HCT116 (cell line): ENCODE measurements at regions not wholly inside any gene's neighbourhood (a gene's known extent, or its start where the extent isn't known, plus 50 kb on each side); places are given as distances from the start of the nearest gene placed in this dataset.

Experiments
- ATAC-seq: fragments of 200-7000 bp; cut with Tn5 transposase; 2 replicates; pipeline ENCODE4 v1.9.1; 2020; ENCODE audit warnings: mild to moderate bottlenecking, moderate library complexity
- BruUV-seq: library from RNA; stranded (reverse); fragments of 400-500 nt; replicated peaks from 2 replicates; lab custom pipeline; 2021; lab: Mats Ljungman, UMichigan
- CTCF ChIA-PET: fragments of 300-600 bp; sonication (Branson Sonifier 250); formaldehyde crosslinking; loops from one replicate; lab custom pipeline; 2021; ENCODE audit warnings: antibody characterized with exemption; lab: Charles Lee
- POLR2A ChIA-PET: fragments of 300-600, 350-600 bp; sonication (Branson Sonifier 250); formaldehyde crosslinking; loops from one replicate; lab custom pipeline; 2021; ENCODE audit warnings: antibody characterized with exemption; lab: Charles Lee
- RAD21 ChIA-PET, 2 experiments: fragments of 300-600 bp; sonication (Branson Sonifier 250); formaldehyde crosslinking; loops; one replicate each; lab custom pipeline; 2023; ENCODE audit warnings: low total read pairs in 2 of 2; ENCODE audit not compliant: uncharacterized antibody in 2 of 2, unreplicated experiment in 2 of 2, low non-redundant PET in 1 of 2; lab: Charles Lee
- DNase-seq: peaks from one replicate; pipeline ENCODE4 v3.0.0-alpha.2; 2010; ENCODE audit warnings: low read depth, low spot score
- H2AFZ ChIP-seq: fragments of 200-600 bp; shearing (Covaris generic), sonication (generic); 2 replicates; pipeline ENCODE4 v1.6.1; 2017; ENCODE audit warnings: low read depth, mixed run types, mixed read lengths, antibody characterized with exemption, low read length; ENCODE audit not compliant: poor library complexity, severe bottlenecking
- H3K27ac ChIP-seq: 2 replicates; pipeline ENCODE4 v1.5.1; 2012; ENCODE audit warnings: low read depth, low read length
- H3K27me3 ChIP-seq: fragments of 200-600 bp; sonication (generic); 2 replicates; pipeline ENCODE4 v1.6.1; 2016; ENCODE audit warnings: mixed run types, low read length, mixed read lengths; ENCODE audit not compliant: insufficient read depth
- H3K36me3 ChIP-seq, 2 experiments: fragments of 200-500 bp in 1 of 2; fragments of 200-600 bp in 1 of 2; sonication (Bioruptor generic) in 1 of 2; sonication (generic) in 1 of 2; 2 replicates each; pipeline versions ENCODE4 v1.5.1 to v1.6.1; 2014 to 2016; ENCODE audit warnings: low read length in 2 of 2, inconsistent platforms in 1 of 2, mixed read lengths in 1 of 2, mixed run types in 1 of 2; ENCODE audit not compliant: insufficient read depth in 2 of 2, control insufficient read depth in 1 of 2
- H3K4me1 ChIP-seq, 2 experiments: fragments of 200-600 bp in 1 of 2; sonication (generic) in 1 of 2; 2 replicates each; pipeline versions ENCODE4 v1.5.1 to v1.6.1; 2012 to 2017; ENCODE audit warnings: low read length in 2 of 2, inconsistent platforms in 1 of 2, mild to moderate bottlenecking in 1 of 2, mixed read lengths in 1 of 2, mixed run types in 1 of 2, moderate library complexity in 1 of 2; ENCODE audit not compliant: insufficient read depth in 2 of 2, control insufficient read depth in 1 of 2
- H3K4me2 ChIP-seq: fragments of 200-600 bp; sonication (generic); 2 replicates; pipeline ENCODE4 v1.6.1; 2017; ENCODE audit warnings: mixed run types, low read length, mixed read lengths
- H3K4me3 ChIP-seq, 2 experiments: fragments of 200-600 bp in 1 of 2; sonication (generic) in 1 of 2; replicated peaks in 1 of 2; 2 replicates each; pipeline ENCODE4 v1.5.1; 2011 to 2016; ENCODE audit warnings: low read length in 2 of 2, control low read depth in 1 of 2, low read depth in 1 of 2, mild to moderate bottlenecking in 1 of 2, mixed read lengths in 1 of 2, mixed run types in 1 of 2
- H3K79me2 ChIP-seq: fragments of 200-600 bp; sonication (generic); 2 replicates; pipeline ENCODE4 v1.6.1; 2017; ENCODE audit warnings: mild to moderate bottlenecking, mixed run types, low read length, moderate library complexity, mixed read lengths; ENCODE audit not compliant: insufficient read depth
- H3K9ac ChIP-seq: fragments of 200-600 bp; sonication (generic); 2 replicates; pipeline ENCODE4 v1.6.1; 2016; ENCODE audit warnings: low read length, mixed read lengths
- H3K9me2 ChIP-seq: fragments of 200-600 bp; sonication (generic), shearing (Covaris generic); 2 replicates; pipeline ENCODE4 v1.6.1; 2017; ENCODE audit warnings: mixed run types, mild to moderate bottlenecking, moderate library complexity; ENCODE audit not compliant: insufficient read depth
- H3K9me3 ChIP-seq, 2 experiments: fragments of 200-500 bp in 1 of 2; fragments of 200-600 bp in 1 of 2; sonication (Bioruptor generic) in 1 of 2; sonication (generic) in 1 of 2; 2 replicates each; pipeline ENCODE4 v1.6.1; 2014 to 2017; ENCODE audit warnings: low read length in 2 of 2, mixed read lengths in 2 of 2, inconsistent platforms in 1 of 2, low read depth in 1 of 2, mild to moderate bottlenecking in 1 of 2, mixed run types in 1 of 2, moderate library complexity in 1 of 2; ENCODE audit not compliant: control insufficient read depth in 1 of 2, insufficient read depth in 1 of 2
- H4K20me1 ChIP-seq: fragments of 200-600 bp; sonication (generic), shearing (Covaris generic); 2 replicates; pipeline ENCODE4 v1.6.1; 2017; ENCODE audit warnings: mixed run types, mild to moderate bottlenecking, moderate library complexity; ENCODE audit not compliant: insufficient read depth
- EGR1 ChIP-seq: IDR thresholded peaks from 2 replicates; pipeline ENCODE4 v1.6.1; 2012; ENCODE audit warnings: low read depth
- ELF1 ChIP-seq: IDR thresholded peaks from 2 replicates; pipeline ENCODE4 v1.6.1; 2012; ENCODE audit warnings: low read depth, borderline replicate concordance
- EZH2 ChIP-seq: fragments of 200-600 bp; sonication (generic); IDR thresholded peaks from 2 replicates; pipeline ENCODE4 v1.6.1; 2017; ENCODE audit warnings: antibody characterized with exemption, mixed run types
- EZH2phosphoT487 ChIP-seq: fragments of 200-600 bp; IDR thresholded peaks from 2 replicates; pipeline ENCODE4 v1.6.1; 2018; ENCODE audit warnings: antibody characterized with exemption, borderline replicate concordance
- JUND ChIP-seq: IDR thresholded peaks from 2 replicates; pipeline ENCODE4 v1.6.1; 2012
- POLR2AphosphoS5 ChIP-seq: IDR thresholded peaks from 2 replicates; pipeline ENCODE4 v1.6.1; 2011; ENCODE audit warnings: mild to moderate bottlenecking, low read depth, low read length, moderate library complexity
- RAD21 ChIP-seq: IDR thresholded peaks from 2 replicates; pipeline ENCODE4 v1.6.1; 2012; ENCODE audit warnings: low read depth, mild to moderate bottlenecking
- REST ChIP-seq: IDR thresholded peaks from 2 replicates; pipeline ENCODE4 v1.6.1; 2012; ENCODE audit warnings: low read depth
- SIN3A ChIP-seq: IDR thresholded peaks from 2 replicates; pipeline ENCODE4 v1.6.1; 2012; ENCODE audit warnings: low read depth
- SRF ChIP-seq: IDR thresholded peaks from 2 replicates; pipeline ENCODE4 v1.6.1; 2012; ENCODE audit warnings: low read depth
- TCF7L2 ChIP-seq: IDR thresholded peaks from 2 replicates; pipeline ENCODE4 v1.7.0; 2011; ENCODE audit warnings: borderline replicate concordance, inconsistent platforms; ENCODE audit not compliant: insufficient read depth, insufficient read length; ENCODE audit errors: extremely low read depth
- intact Hi-C: fragments of 100-400 bp; cut with micrococcal nuclease; formaldehyde crosslinking; loops from 2 replicates; pipeline ENCODE4 v1.10.0; 2022
- TF ChIP-seq, protein P1 (sequence below), 3 experiments: fragments of 200-600 bp in 1 of 3; sonication (generic) in 1 of 3; IDR thresholded peaks in 2 of 3; conservative IDR thresholded peaks in 1 of 3; 2 replicates each; pipeline ENCODE4 v1.5.1; 2012 to 2017; ENCODE audit warnings: low read depth in 2 of 3, low read length in 2 of 3, antibody characterized with exemption in 1 of 3, borderline replicate concordance in 1 of 3, control low read depth in 1 of 3, mild to moderate bottlenecking in 1 of 3, mixed read lengths in 1 of 3, mixed run types in 1 of 3, moderate library complexity in 1 of 3; ENCODE audit not compliant: insufficient read depth in 1 of 3
- TF ChIP-seq, protein P2 (sequence below): IDR thresholded peaks from 2 replicates; pipeline ENCODE4 v1.6.1; 2012
- TF ChIP-seq, protein P3 (sequence below): IDR thresholded peaks from 2 replicates; pipeline ENCODE4 v1.6.1; 2011; ENCODE audit warnings: mild to moderate bottlenecking, low read length, moderate library complexity; ENCODE audit not compliant: insufficient replicate concordance; ENCODE audit errors: extremely low read depth

DNA sequence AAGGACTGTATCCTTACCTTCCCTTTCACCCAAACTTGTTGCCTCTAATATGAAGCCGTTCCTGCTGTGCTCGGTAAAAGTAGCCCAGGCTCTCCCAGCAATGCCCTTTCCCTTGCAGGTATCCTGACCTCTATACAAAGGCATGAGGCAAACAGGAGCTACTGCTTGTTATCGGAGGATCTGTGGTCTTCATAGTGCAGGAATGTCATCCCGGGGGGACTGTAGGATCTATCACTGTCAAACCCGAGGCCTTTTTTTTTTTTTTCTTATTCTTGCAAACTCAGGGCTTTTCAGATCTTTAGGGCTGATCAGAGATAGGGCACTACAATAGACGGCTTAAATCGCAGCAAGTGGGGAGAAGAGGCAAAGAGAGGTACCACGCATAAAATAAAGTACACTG is 1206.6 kb downstream of the TYW1 start:
- Histone ChIP-seq H3K27ac (no peak overlapping the region), H3K9me2 (no peaks in the 10 kb centered on the region), H3K9me3 (peaks cover 0 to 12% of the 10 kb centered on the region in 2 experiments; a peak in 2 of 4 replicates), H3K4me2 (no peak overlapping the region), H3K36me3 (no peaks in the 10 kb centered on the region), H3K4me1 (no peaks in the 10 kb centered on the region), H3K27me3 (no peaks in the 10 kb centered on the region), H3K9ac (no peak overlapping the region), H4K20me1 (no peaks in the 10 kb centered on the region), H3K4me3 (no peak overlapping the region), H3K79me2 (no peaks in the 10 kb centered on the region), H2AFZ (no peak overlapping the region)
- ChIA-PET POLR2A (no interaction called here), RAD21 (no interaction called here), CTCF (no interaction called here)
- intact Hi-C loops: no loop called here
- no peak for DNase-seq
- TF ChIP-seq EZH2 (no peak), RAD21 (no peak), SRF (no peak), ELF1 (no peak), POLR2AphosphoS5 (no peak), EZH2phosphoT487 (no peak), REST (no peak), EGR1 (no peak), JUND (no peak), SIN3A (no peak), TCF7L2 (no peak)
- TF ChIP-seq, protein P1, sequence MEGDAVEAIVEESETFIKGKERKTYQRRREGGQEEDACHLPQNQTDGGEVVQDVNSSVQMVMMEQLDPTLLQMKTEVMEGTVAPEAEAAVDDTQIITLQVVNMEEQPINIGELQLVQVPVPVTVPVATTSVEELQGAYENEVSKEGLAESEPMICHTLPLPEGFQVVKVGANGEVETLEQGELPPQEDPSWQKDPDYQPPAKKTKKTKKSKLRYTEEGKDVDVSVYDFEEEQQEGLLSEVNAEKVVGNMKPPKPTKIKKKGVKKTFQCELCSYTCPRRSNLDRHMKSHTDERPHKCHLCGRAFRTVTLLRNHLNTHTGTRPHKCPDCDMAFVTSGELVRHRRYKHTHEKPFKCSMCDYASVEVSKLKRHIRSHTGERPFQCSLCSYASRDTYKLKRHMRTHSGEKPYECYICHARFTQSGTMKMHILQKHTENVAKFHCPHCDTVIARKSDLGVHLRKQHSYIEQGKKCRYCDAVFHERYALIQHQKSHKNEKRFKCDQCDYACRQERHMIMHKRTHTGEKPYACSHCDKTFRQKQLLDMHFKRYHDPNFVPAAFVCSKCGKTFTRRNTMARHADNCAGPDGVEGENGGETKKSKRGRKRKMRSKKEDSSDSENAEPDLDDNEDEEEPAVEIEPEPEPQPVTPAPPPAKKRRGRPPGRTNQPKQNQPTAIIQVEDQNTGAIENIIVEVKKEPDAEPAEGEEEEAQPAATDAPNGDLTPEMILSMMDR (IDR thresholded peaks at IDR 0.05 in 2 of 3, conservative IDR thresholded peaks at IDR 0.05 in 1 of 3; ENCODE audit: borderline replicate concordance in 1 of 3, insufficient read depth in 1 of 3, low read depth in 2 of 3, low read length in 2 of 3): no peak
- TF ChIP-seq, protein P2, sequence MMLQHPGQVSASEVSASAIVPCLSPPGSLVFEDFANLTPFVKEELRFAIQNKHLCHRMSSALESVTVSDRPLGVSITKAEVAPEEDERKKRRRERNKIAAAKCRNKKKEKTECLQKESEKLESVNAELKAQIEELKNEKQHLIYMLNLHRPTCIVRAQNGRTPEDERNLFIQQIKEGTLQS: no peak
- TF ChIP-seq, protein P3, sequence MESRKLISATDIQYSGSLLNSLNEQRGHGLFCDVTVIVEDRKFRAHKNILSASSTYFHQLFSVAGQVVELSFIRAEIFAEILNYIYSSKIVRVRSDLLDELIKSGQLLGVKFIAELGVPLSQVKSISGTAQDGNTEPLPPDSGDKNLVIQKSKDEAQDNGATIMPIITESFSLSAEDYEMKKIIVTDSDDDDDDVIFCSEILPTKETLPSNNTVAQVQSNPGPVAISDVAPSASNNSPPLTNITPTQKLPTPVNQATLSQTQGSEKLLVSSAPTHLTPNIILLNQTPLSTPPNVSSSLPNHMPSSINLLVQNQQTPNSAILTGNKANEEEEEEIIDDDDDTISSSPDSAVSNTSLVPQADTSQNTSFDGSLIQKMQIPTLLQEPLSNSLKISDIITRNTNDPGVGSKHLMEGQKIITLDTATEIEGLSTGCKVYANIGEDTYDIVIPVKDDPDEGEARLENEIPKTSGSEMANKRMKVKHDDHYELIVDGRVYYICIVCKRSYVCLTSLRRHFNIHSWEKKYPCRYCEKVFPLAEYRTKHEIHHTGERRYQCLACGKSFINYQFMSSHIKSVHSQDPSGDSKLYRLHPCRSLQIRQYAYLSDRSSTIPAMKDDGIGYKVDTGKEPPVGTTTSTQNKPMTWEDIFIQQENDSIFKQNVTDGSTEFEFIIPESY: no peak
- ATAC-seq: no peak
- no TSS peak for BruUV-seq
